H1 (cell line): ENCODE measurements at regions not wholly inside any gene's neighbourhood (a gene's known extent, or its start where the extent isn't known, plus 50 kb on each side); places are given as distances from the start of the nearest gene placed in this dataset.

Source experiments
- CTCF ChIA-PET: fragments of 300-600 bp; sonication (Branson Sonifier 250); formaldehyde crosslinking; loops from one replicate; lab custom pipeline; 2021; ENCODE audit not compliant: partially characterized antibody; lab: Charles Lee
- POLR2A ChIA-PET: fragments of 300-600 bp; sonication (Branson Sonifier 250); formaldehyde crosslinking; loops from one replicate; lab custom pipeline; 2021; ENCODE audit warnings: inconsistent platforms; ENCODE audit not compliant: partially characterized antibody; lab: Charles Lee
- DNase-seq, 2 experiments: peaks; one replicate each; pipeline versions ENCODE4 v3.0.0 to v3.0.0-alpha.2; 2010 to 2022; ENCODE audit warnings: low spot score in 2 of 2, low read depth in 1 of 2, mixed read lengths in 1 of 2
- FAIRE-seq: peaks from 2 replicates; lab custom pipeline; 2011; peaks lifted over from hg19 to GRCh38; lab: Jason Lieb, UNC
- H2AFZ ChIP-seq: 2 replicates; pipeline ENCODE4 v1.8.1; 2012; ENCODE audit warnings: low read length, inconsistent platforms
- H2AK5ac ChIP-seq: 2 replicates; pipeline ENCODE4 v1.6.1; 2013; ENCODE audit warnings: low read depth, low read length
- H2BK120ac ChIP-seq: replicated peaks from 2 replicates; pipeline ENCODE3; 2013; ENCODE audit warnings: low read depth, low read length, inconsistent platforms
- H2BK12ac ChIP-seq: 2 replicates; pipeline ENCODE4 v1.6.1; 2013; ENCODE audit warnings: low read depth, low read length
- H2BK15ac ChIP-seq: 2 replicates; pipeline ENCODE4 v1.6.1; 2013; ENCODE audit warnings: low read length
- H2BK20ac ChIP-seq: 2 replicates; pipeline ENCODE4 v1.6.1; 2013; ENCODE audit warnings: low read length
- H2BK5ac ChIP-seq: 2 replicates; pipeline ENCODE4 v1.6.1; 2013; ENCODE audit warnings: low read depth, low read length
- H3K14ac ChIP-seq: 2 replicates; pipeline ENCODE4 v1.6.1; 2013; ENCODE audit warnings: inconsistent platforms; ENCODE audit not compliant: insufficient read length
- H3K18ac ChIP-seq: 2 replicates; pipeline ENCODE4 v1.6.1; 2013; ENCODE audit warnings: low read length; ENCODE audit errors: extremely low read depth
- H3K23ac ChIP-seq: 2 replicates; pipeline ENCODE4 v1.6.1; 2013; ENCODE audit warnings: inconsistent platforms; ENCODE audit not compliant: insufficient read length
- H3K23me2 ChIP-seq: 2 replicates; pipeline ENCODE4 v1.6.1; 2013; ENCODE audit warnings: low read depth, low read length
- H3K27ac ChIP-seq: 2 replicates; pipeline ENCODE4 v1.6.1; 2011; ENCODE audit warnings: low read depth, low read length, inconsistent platforms
- H3K27me3 ChIP-seq, 4 experiments: replicated peaks in 1 of 4; 1 replicate in 1 of 4; 2 replicates in 3 of 4; pipeline versions ENCODE4 v1.6.1 to v1.8.1; 2011 to 2013; ENCODE audit warnings: low read length in 3 of 4, mild to moderate bottlenecking in 3 of 4, inconsistent platforms in 2 of 4, mixed read lengths in 2 of 4, moderate library complexity in 1 of 4; ENCODE audit not compliant: control insufficient read depth in 3 of 4, insufficient read depth in 3 of 4; ENCODE audit errors: extremely low read depth in 1 of 4
- H3K36me3 ChIP-seq, 4 experiments: 2 replicates each; pipeline versions ENCODE4 v1.6.1 to v1.8.1; 2011 to 2013; ENCODE audit warnings: mild to moderate bottlenecking in 4 of 4, low read length in 3 of 4, moderate library complexity in 2 of 4, control low read depth in 1 of 4, inconsistent platforms in 1 of 4; ENCODE audit not compliant: insufficient read depth in 4 of 4, control insufficient read depth in 2 of 4
- H3K4ac ChIP-seq: replicated peaks from 2 replicates; pipeline ENCODE3; 2013; ENCODE audit warnings: low read length, low read depth, mixed read lengths, inconsistent platforms; ENCODE audit not compliant: insufficient read length
- H3K4me1 ChIP-seq, 4 experiments: replicated peaks in 1 of 4; 1 replicate in 1 of 4; 2 replicates in 3 of 4; pipeline versions ENCODE4 v1.6.1 to v1.8.1; 2011 to 2013; ENCODE audit warnings: low read length in 3 of 4, inconsistent platforms in 2 of 4, mixed read lengths in 1 of 4; ENCODE audit not compliant: insufficient read depth in 4 of 4, control insufficient read depth in 3 of 4
- H3K4me2 ChIP-seq, 2 experiments: 2 replicates each; pipeline versions ENCODE4 v1.6.1 to v1.8.1; 2011 to 2013; ENCODE audit warnings: low read depth in 2 of 2, low read length in 2 of 2, control low read depth in 1 of 2, inconsistent platforms in 1 of 2, mild to moderate bottlenecking in 1 of 2; ENCODE audit not compliant: insufficient read depth in 1 of 2
- H3K4me3 ChIP-seq, 4 experiments: fragments of 200-600, 300-600 bp in 1 of 4; sonication (generic), shearing (Covaris generic), sonication (Bioruptor Twin) in 1 of 4; 2 replicates each; pipeline versions ENCODE4 v1.5.1 to v1.8.1; 2011 to 2016; ENCODE audit warnings: low read length in 4 of 4, low read depth in 3 of 4, control low read depth in 2 of 4, inconsistent platforms in 2 of 4, mild to moderate bottlenecking in 2 of 4, mixed read lengths in 1 of 4, moderate library complexity in 1 of 4; ENCODE audit not compliant: insufficient read depth in 2 of 4; ENCODE audit errors: extremely low read depth in 1 of 4
- H3K56ac ChIP-seq: replicated peaks from 2 replicates; pipeline ENCODE3; 2013; ENCODE audit warnings: low read depth, mild to moderate bottlenecking, mixed read lengths, low read length, inconsistent platforms; ENCODE audit not compliant: insufficient read length
- H3K79me1 ChIP-seq: 2 replicates; pipeline ENCODE4 v1.6.1; 2013; ENCODE audit warnings: low read depth, low read length, control low read depth
- H3K79me2 ChIP-seq, 2 experiments: 2 replicates each; pipeline versions ENCODE4 v1.6.1 to v1.8.1; 2012 to 2013; ENCODE audit warnings: low read length in 2 of 2, mild to moderate bottlenecking in 2 of 2, inconsistent platforms in 1 of 2; ENCODE audit not compliant: insufficient read depth in 2 of 2, control insufficient read depth in 1 of 2
- H3K9ac ChIP-seq, 4 experiments: replicated peaks in 1 of 4; 1 replicate in 1 of 4; 2 replicates in 3 of 4; pipeline versions ENCODE4 v1.6.1 to v1.8.1; 2011 to 2013; ENCODE audit warnings: low read depth in 3 of 4, low read length in 3 of 4, control low read depth in 2 of 4, mild to moderate bottlenecking in 2 of 4, moderate library complexity in 2 of 4, inconsistent platforms in 1 of 4; ENCODE audit errors: extremely low read depth in 1 of 4
- H3K9me3 ChIP-seq, 2 experiments: 2 replicates each; pipeline versions ENCODE4 v1.6.1 to v1.8.1; 2012 to 2013; ENCODE audit warnings: mild to moderate bottlenecking in 2 of 2, moderate library complexity in 2 of 2, control low read depth in 1 of 2, inconsistent platforms in 1 of 2, low read depth in 1 of 2, low read length in 1 of 2, mixed read lengths in 1 of 2; ENCODE audit not compliant: insufficient read depth in 2 of 2
- H4K20me1 ChIP-seq, 2 experiments: replicated peaks in 1 of 2; 2 replicates each; pipeline versions ENCODE3 to v1.8.1; 2011 to 2013; ENCODE audit warnings: inconsistent platforms in 2 of 2, low read length in 2 of 2, mild to moderate bottlenecking in 1 of 2; ENCODE audit not compliant: insufficient read depth in 2 of 2, control insufficient read depth in 1 of 2
- H4K5ac ChIP-seq: 2 replicates; pipeline ENCODE4 v1.6.1; 2013; ENCODE audit warnings: low read length, low read depth, mixed read lengths, inconsistent platforms; ENCODE audit not compliant: insufficient read length
- H4K8ac ChIP-seq: 2 replicates; pipeline ENCODE4 v1.8.0; 2013; ENCODE audit warnings: mild to moderate bottlenecking, moderate library complexity, low read length, inconsistent platforms; ENCODE audit not compliant: insufficient read depth; ENCODE audit errors: extremely low read depth
- H4K91ac ChIP-seq: replicated peaks from 2 replicates; pipeline ENCODE3; 2013; ENCODE audit warnings: low read length, mixed read lengths, inconsistent platforms; ENCODE audit not compliant: insufficient read length
- CHD1 ChIP-seq: IDR thresholded peaks from 2 replicates; pipeline ENCODE4 v1.6.1; 2012; ENCODE audit warnings: low read depth, low read length, improper control_type of control experiment
- EGR1 ChIP-seq: IDR thresholded peaks from 2 replicates; pipeline ENCODE4 v1.6.1; 2011; ENCODE audit warnings: low read depth, low read length, borderline replicate concordance
- GTF2F1 ChIP-seq: IDR thresholded peaks from 2 replicates; pipeline ENCODE4 v1.6.1; 2012; ENCODE audit warnings: low read depth, low read length, improper control_type of control experiment, borderline replicate concordance
- KDM1A ChIP-seq: fragments of 200-600, 300-600 bp; sonication (generic); IDR thresholded peaks from 2 replicates; pipeline ENCODE4 v1.7.1; 2016; ENCODE audit warnings: mild to moderate bottlenecking, low read length, borderline replicate concordance
- MAFK ChIP-seq: IDR thresholded peaks from 2 replicates; pipeline ENCODE4 v1.6.1; 2012; ENCODE audit warnings: low read depth, mild to moderate bottlenecking, improper control_type of control experiment, low read length
- PHF8 ChIP-seq: fragments of 200-600 bp; sonication (generic); conservative IDR thresholded peaks from 2 replicates; pipeline ENCODE4 v1.7.1; 2012; ENCODE audit warnings: low read depth, mild to moderate bottlenecking, inconsistent platforms, low read length, moderate library complexity
- SRF ChIP-seq: IDR thresholded peaks from 2 replicates; pipeline ENCODE4 v1.6.1; 2011; ENCODE audit warnings: mild to moderate bottlenecking, low read depth, low read length, moderate library complexity
- TBP ChIP-seq: IDR thresholded peaks from 2 replicates; pipeline ENCODE4 v1.6.1; 2011; ENCODE audit warnings: low read depth, low read length, improper control_type of control experiment
- TCF12 ChIP-seq: IDR thresholded peaks from 2 replicates; pipeline ENCODE4 v1.6.1; 2011; ENCODE audit warnings: low read depth, mild to moderate bottlenecking, low read length
- WGBS, 2 experiments: shearing (Covaris generic) in 1 of 2; methylation state at CpG; one replicate each; pipeline versions ENCODE4 v1.1.6 to v1.1.7; 2013 to 2015; ENCODE audit warnings: low lambda C conversion rate in 2 of 2, mixed read lengths in 2 of 2, inconsistent platforms in 1 of 2, low coverage in 1 of 2, missing lambda C conversion rate in 1 of 2; ENCODE audit not compliant: insufficient replicate concordance in 2 of 2, insufficient coverage in 1 of 2, insufficient read length in 1 of 2; ENCODE audit errors: extremely low coverage in 1 of 2, missing lambda C conversion rate in 1 of 2; 5-methylcytosine and 5-hydroxymethylcytosine counted together

GRCh38 chr16:35506018-35506897 is 2046.8 kb downstream of the TP53TG3F start:
- H3K9me3 ChIP-seq = peaks cover 48 to 76% of the 10 kb centered on the region in 2 experiments
- TF ChIP-seq TBP (no peak), GTF2F1 (no peak), EGR1 (no peak), SRF (no peak), PHF8 (no peak), CHD1 (no peak), MAFK (no peak), KDM1A (no peak), TCF12 (no peak)
- H3K4me3 ChIP-seq = no peak overlapping the region
- H3K4me1 ChIP-seq = no peaks in the 10 kb centered on the region
- H3K23ac ChIP-seq = no peak overlapping the region
- H2BK120ac ChIP-seq = no peak overlapping the region
- POLR2A ChIA-PET = no interaction called here
- no peak overlapping the region for H3K4ac ChIP-seq
- no peak overlapping the region for H3K27ac ChIP-seq
- H2BK12ac ChIP-seq = no peak overlapping the region
- no peak overlapping the region for H3K56ac ChIP-seq
- H3K14ac ChIP-seq = no peak overlapping the region
- DNase-seq (no peak), FAIRE-seq (no peak)
- H4K91ac ChIP-seq = no peak overlapping the region
- no peak overlapping the region for H2BK20ac ChIP-seq
- no peaks in the 10 kb centered on the region; a peak in 1 of 8 replicates for H3K36me3 ChIP-seq
- no peak overlapping the region for H2BK15ac ChIP-seq
- CTCF ChIA-PET = interaction anchor here (0.7 kb wide), 1 partner anchor 1851 kb away, joined by 3 read pairs; no protein-coding TSS in a partner anchor
- no peaks in the 10 kb centered on the region for H3K27me3 ChIP-seq
- H4K20me1 ChIP-seq = no peaks in the 10 kb centered on the region
- 86% methylated on average over 19 of the region's 51 CpGs; no CpG with 5 or more reads in 1 of the 2 experiments for WGBS, 2 experiments
- no peaks in the 10 kb centered on the region for H3K23me2 ChIP-seq
- no peak overlapping the region for H3K4me2 ChIP-seq
- no peaks in the 10 kb centered on the region for H3K79me1 ChIP-seq
- no peaks in the 10 kb centered on the region for H3K79me2 ChIP-seq
- no peak overlapping the region for H4K5ac ChIP-seq
- H2AK5ac ChIP-seq = no peak overlapping the region
- H4K8ac ChIP-seq = no peak overlapping the region
- no peak overlapping the region for H2BK5ac ChIP-seq
- no peak overlapping the region for H2AFZ ChIP-seq
- H3K18ac ChIP-seq = no peak overlapping the region
- H3K9ac ChIP-seq = no peak overlapping the region
